GM21367 (cell line): ENCODE measurements at regions not wholly inside any gene's neighbourhood (a gene's known extent, or its start where the extent isn't known, plus 50 kb on each side); places are given as distances from the start of the nearest gene placed in this dataset.
"Not testable (repeated sequence)": the region's sequence is repeated elsewhere in the genome, so short reads cannot be mapped to it uniquely, and the experiment has no call there.

Experiments
- ATAC-seq: cut with Tn5 transposase; IDR thresholded peaks from one replicate; pipeline ENCODE4 v1.9.1; 2021; ENCODE audit not compliant: unreplicated experiment

GRCh38 chr7:156516791-156517378 lies 123.7 kb upstream of the RNF32 start:
- no peak for ATAC-seq

DNA sequence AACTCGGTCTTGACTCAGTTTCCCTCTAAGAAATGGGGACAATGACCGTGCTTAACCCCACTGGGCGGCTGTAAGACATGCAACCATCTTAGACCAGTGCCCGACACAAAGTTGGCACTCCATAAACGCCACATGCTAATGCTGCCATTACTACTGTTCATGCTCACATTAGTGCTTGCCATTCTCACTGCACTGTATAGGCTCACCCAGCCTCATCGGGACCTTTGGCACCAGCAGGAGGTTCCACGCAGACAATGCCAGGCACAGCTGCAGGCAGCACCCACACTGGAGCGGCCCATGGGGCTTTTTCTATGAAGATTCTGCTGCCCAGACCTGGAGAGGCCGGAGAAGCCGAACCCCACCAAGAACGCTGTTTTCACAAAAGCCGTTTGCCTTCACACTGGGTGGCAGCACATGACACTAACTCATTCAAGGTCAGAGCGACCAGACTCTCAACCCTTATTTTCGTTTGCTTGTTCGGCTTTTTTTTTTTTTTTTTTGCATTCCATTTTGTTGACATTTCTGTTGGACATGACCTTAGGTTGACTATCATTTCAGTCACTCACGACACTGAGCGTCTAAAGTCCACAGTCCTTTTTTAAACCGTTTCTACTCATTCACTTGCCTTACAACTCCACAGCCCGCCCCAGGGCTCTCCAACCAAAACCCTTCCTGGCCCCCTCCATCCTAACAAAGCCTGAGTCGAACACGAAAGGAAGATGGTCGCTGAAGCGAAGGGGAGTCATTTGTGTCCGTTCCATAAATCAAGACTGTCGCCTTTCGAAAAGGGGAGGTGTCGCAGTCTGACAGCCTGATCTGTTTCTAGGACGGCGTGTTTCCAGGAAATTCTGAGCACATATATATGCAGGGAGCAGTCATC lies 124.4 kb upstream of the RNF32 start:
- no peak for ATAC-seq

DNA sequence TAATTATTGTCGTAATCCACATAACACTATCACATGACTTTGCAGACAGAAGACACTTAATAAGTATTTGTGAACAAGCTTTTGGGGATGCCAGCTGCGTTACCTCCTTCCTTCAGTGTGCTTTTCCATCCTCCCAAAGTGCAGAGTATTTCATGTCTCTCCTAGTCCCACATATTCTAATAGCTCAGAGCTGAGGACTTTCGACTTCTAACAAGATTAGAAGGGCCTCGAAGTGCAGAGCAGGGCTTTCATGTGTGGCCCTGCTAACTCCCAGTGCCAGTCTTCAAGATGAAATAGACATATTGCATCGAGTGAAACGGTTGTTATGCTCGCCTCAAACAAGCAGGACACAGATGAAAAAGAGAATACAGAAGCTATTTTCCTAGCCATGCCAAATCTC lies 125.7 kb upstream of the RNF32 start:
- ATAC-seq, result no peak

DNA sequence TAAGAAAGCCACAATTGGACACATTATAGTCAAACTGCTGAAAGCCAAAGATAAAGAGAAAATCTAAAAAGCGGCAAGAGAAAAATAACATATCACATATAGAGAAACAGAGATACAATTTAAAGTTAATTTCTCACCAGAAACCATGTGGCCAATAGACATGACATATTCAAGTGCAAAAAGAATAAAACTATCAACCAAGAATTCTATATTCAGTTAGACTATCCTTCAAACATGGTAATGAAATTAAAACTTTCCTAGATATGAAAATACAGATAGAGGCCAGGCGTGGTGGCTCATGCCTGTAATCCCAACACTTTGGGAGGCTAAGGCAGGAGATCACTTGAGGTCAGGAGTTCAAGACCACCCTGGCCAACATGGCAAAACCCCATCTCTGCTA lies 129.1 kb upstream of the RNF32 start:
- no peak for ATAC-seq

DNA sequence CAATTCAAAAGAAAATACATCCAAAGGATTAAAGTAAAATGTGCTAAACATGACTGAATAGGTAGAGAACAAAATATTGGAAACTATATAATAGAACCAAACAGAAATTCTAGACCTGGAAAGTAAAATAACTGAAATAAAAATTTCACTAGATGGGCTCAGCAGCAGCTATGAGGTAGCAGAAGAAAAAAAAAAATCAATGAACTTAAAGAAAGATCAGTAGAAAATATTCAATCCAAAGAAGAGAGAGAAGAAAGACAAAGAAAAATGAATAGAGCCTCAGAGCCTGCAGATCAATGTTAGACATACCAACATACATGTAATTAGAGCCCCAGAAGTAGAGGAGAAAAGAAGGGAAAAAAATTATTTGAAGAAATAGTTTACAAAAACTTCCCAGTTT lies 129.6 kb upstream of the RNF32 start:
- ATAC-seq, result no peak

GRCh38 chr7:156509216-156509615 lies 131.4 kb upstream of the RNF32 start:
- ATAC-seq, result no peak

DNA sequence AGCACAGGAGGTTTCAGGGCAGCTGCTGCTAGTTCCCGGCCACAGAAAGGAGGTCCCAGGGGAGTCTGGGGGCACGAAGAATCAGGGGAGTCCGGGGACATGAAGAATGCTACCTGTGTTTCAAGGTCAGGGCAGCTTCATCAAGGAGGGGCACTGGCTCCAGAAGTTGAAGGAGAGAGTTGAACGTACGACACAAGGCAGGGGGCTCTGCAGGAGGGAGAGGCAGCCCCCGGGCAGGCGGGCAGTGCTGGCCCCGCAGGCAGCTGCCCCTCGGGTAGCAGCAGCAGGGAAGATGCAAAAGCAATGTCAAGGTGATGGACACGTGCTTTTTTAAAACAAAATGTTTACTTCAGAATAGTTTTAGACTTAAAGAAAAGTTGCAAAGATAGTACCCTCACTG lies 134.7 kb upstream of the RNF32 start:
- no peak for ATAC-seq

DNA sequence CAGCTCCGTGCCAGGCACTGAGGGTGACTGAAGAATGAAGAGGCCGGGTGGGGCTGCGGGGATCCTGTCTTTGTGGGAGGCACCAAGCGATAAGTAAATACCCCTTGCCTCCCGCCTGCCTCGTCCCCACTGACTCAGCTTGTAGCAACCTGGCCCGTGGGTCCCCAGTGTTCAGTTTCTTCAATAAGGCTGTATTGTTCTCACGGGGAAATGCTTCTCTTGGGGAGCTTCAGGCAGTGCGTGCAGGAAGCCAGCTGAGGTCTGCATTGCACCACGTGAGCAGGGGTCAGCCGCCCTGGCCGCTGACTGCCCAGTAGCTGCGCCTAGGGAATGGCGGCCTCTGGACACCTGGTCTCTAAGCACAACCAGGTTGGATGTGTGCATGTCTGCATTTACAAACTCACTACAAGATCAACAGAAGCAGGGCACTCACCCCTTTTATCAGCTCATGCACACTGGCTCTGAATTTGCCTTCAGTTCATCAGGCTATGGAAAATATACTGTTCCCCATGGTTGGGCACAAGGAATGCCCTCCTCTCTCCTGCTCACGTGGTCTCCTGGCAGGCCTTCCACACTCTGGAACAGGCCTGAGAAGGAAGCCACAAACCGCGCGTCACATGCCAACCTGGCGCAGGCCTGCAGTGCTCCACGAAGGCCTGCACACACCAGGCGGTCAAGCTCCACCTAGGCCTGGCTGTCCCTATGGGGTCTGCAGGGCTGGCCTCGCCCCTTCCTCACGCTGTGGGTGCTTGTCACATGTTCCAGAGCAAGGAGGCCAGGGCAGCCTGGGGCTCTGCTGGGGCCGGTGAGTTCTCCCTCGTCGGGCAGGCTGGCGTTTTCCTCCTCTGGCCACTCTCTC lies 135.7 kb upstream of the RNF32 start:
- ATAC-seq, result no peak

DNA sequence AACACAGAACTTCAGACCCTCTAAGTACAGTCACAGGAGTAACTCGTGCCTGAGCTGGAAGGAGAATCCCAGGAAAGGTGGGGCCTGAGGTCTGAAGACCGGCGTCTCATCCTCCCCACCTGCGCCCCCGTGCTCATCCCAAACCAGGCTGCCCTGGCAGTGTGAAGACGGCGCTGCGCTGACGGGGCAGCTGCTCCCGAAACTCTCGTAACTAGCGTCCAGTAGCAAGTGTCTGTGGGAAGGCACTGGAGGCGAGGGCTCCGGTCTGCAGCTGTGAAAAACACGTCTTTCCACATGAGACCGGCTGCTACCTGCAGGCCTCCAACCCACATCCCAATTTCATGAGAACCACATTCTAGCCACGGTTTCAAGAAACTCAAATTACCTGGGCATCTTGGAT lies 136.6 kb upstream of the RNF32 start:
- no peak for ATAC-seq

DNA sequence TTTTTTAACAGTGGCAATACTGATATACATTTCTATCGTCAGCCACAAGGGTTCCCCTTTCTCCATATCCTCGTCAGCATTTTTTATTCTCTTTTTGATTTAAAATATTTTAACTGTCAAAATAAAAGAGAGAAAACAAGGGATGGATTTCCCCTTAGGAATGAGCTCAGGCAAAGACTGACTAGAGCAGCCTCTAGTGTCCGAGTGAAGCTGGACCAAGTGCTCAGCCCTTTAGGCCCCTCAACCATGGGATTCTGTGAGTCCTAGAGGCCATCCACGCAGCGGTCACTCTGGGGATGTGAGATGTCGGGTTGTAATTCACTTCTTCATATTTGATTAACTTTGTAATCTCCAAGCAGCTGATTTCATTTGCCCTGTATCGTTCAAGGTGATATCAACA lies 137.4 kb upstream of the RNF32 start:
- no peak for ATAC-seq

DNA sequence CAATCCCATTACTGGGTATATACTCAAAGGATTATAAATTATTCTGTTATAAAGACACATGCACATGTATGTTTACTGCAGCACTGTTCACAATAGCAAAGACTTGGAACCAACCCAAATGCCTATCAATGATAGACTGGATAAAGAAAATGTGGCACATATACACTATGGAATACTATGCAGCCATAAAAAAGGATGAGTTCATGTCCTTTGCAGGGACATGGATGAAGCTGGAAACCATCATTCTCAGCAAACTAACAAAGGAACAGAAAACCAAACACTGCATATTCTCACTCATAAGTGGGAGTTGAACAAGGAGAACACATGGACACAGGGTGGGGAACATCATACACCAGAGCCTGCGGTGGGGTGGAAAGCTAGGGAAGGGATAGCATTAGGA lies 138.8 kb upstream of the RNF32 start:
- not testable (repeated sequence) for ATAC-seq

- no peak for ATAC-seq
Measured at GRCh38 chr7:156499247-156499881, 141.2 kb upstream of the RNF32 start.

- ATAC-seq, result no peak
Measured at GRCh38 chr7:156497776-156498509, 142.6 kb upstream of the RNF32 start.

DNA sequence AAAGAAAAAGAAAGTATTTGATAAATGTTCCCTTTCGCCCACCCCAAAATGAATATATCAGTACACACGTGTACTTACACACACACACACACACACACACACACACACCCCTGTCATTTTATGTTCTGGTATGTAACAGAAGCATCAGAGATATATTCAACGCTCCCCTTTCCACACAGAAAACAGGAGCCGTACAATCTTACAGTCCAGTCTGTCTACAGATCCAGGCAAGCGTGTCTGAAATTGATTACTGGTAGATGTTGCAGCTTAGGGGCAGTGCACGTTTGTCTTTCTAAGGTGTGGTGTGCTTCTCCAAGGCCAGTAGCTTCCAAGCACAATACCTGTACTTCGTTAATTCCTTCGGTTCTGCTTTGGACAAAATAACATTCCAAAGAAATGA lies 143.7 kb upstream of the RNF32 start:
- ATAC-seq, result no peak

- no peak for ATAC-seq
Measured at GRCh38 chr7:156496363-156496769, 144.2 kb upstream of the RNF32 start.

DNA sequence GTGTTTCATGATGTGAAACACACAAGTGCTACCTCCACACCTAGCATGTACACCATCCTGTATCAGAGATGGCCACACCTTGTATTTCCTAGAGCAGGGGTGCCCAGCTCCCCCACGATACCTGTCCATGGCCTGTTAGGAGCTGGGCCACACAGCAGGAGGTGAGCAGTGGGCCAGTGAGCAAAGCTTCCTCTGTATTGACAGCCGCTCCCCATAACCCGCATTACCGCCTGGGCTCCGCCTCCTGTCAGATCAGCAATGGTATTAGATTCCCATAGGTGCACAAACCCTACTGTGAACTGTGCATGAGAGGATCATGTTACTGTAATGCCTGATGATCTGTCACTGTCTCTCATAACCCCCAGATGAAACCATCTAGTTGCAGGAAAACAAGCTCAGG lies 145.6 kb upstream of the RNF32 start:
- ATAC-seq, result no peak

DNA sequence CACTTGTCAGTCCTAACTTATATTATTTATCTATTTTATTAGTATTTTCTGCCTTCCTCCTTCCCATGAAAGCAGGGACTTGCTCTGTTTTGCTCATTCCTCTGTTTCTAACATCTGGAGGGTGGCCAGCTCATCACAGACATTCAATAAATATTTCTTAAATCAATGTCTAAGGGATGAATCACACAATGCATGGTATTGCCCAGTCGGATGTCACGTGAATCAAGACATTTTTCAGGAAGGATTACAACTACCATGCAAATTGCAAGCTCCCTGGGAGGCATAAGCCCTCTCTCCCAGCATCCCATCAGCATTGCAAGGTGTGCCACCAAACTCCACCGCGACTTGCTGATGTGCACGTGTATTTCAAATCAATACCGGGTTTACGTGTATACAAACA lies 146.6 kb upstream of the RNF32 start:
- no peak for ATAC-seq

DNA sequence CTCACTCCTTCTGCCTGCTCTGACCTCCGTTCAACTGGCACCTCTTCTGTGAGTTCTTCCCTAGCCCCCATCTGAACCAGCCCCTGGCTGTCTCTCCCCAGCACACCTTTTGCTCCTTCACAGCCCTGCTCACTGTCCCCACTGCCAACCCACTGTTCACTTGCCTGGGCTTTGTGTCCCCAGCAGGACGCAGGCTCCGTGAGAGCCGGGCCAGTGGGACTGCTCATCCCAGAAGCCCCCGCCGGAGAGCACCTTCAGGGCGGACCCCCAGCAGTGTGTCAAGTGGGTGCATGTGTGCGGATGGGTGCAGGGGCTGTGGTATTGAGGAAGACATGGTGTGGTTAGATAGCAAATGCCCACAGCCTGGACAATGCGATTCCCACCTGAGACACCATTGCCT lies 148.4 kb upstream of the RNF32 start:
- no peak for ATAC-seq

GRCh38 chr7:156491435-156491834 lies 149.1 kb upstream of the RNF32 start:
- no peak for ATAC-seq

GRCh38 chr7:156490021-156490800 lies 150.4 kb upstream of the RNF32 start:
- ATAC-seq, result no peak
